HT1080 (cell line): ENCODE measurements at regions not wholly inside any gene's neighbourhood (a gene's known extent, or its start where the extent isn't known, plus 50 kb on each side); places are given as distances from the start of the nearest gene placed in this dataset. TPM values are rescaled to one million over a fixed set of nuclear protein-coding genes. Genes with fewer than 3 reads are reported as not detected.

Experiments used
- small RNA-seq: library from RNA; depleted of rRNA; stranded (forward); fragments of <200 nt; gene quantifications from one replicate; pipeline ENCODE3, GENCODE V24; 2014

Small RNA genes lying in the stretch of these regions (small RNA-seq; reads per million reads assigned to genes)
- not detected for gene AC093787.1
